ENCODE measurements at regions not wholly inside any gene's neighbourhood (a gene's known extent, or its start where the extent isn't known, plus 50 kb on each side); places are given as distances from the start of the nearest gene placed in this dataset.

DNA sequence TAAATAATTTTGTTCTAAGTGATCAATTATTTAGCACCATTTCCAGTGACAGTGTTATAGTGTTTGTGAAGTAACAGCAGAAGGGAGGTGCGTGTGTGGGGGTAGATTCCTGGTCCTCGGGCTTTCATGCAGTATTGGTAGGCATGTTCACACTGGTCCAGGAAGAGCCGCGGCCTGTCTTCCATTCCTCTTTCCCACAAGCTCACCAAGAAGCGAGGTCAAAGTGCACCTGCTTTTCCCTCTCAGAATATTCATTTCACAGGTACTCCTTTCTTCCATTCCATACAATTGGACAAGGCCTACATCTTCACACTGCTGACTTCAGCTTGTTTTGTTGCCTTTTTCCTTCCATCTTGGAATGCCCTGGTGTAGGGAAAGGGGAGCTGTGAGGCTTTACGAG, 151.8 kb upstream of the CELF2 start:
- peaks cover 5% of the 10 kb centered on the region for H3K4me1 ChIP-seq (ENCODE audit: control insufficient read depth, insufficient read depth, low read length)
- 91% methylated on average over 4 of the region's 6 CpGs for WGBS (ENCODE audit: insufficient coverage)
- no peaks in the 10 kb centered on the region for H3K9me3 ChIP-seq (ENCODE audit: control insufficient read depth, insufficient read depth, low read length)
- no peaks in the 10 kb centered on the region for H3K36me3 ChIP-seq (ENCODE audit: control insufficient read depth, insufficient read depth, low read length)
- no peaks in the 10 kb centered on the region for H3K27me3 ChIP-seq (ENCODE audit: control insufficient read depth, insufficient read depth, low read length)
- DNase-seq (ENCODE audit: low read depth in 4 of 6, low spot score in 6 of 6), result no peak
- no peak overlapping the region for H3K27ac ChIP-seq (ENCODE audit: low read depth, low read length)
- no peak overlapping the region for H3K4me3 ChIP-seq (ENCODE audit: low read depth, low read length)

DNA sequence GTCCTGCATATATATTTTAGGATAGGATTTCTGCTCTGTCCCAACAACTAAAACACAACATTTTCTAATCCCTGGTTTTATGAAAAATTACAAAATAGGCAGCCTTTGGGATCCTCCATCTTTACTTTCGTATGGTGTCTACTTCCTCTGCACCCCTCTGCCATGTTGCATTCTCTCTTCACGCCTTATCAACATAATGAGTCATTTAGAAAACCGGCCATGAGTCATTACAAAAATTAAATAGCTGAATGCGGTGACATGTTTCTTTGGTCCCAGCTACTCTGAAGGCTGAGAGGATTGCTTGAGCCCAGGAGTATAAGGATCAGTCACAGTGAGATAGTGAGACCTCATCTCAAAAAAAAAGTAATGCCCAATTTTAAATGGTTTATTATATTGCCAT, 148.1 kb upstream of the CELF2 start:
- no peaks in the 10 kb centered on the region for H3K36me3 ChIP-seq (ENCODE audit: control insufficient read depth, insufficient read depth, low read length)
- H3K4me1 ChIP-seq (ENCODE audit: control insufficient read depth, insufficient read depth, low read length), result peaks cover 9% of the 10 kb centered on the region
- H3K9me3 ChIP-seq (ENCODE audit: control insufficient read depth, insufficient read depth, low read length), result no peaks in the 10 kb centered on the region
- no peak overlapping the region for H3K27ac ChIP-seq (ENCODE audit: low read depth, low read length)
- DNase-seq (ENCODE audit: low read depth in 4 of 6, low spot score in 6 of 6), result no peak
- WGBS (ENCODE audit: insufficient coverage), result 100% methylated on average over 1 of the region's 4 CpGs
- H3K27me3 ChIP-seq (ENCODE audit: control insufficient read depth, insufficient read depth, low read length), result no peaks in the 10 kb centered on the region
- H3K4me3 ChIP-seq (ENCODE audit: low read depth, low read length), result no peak overlapping the region

DNA sequence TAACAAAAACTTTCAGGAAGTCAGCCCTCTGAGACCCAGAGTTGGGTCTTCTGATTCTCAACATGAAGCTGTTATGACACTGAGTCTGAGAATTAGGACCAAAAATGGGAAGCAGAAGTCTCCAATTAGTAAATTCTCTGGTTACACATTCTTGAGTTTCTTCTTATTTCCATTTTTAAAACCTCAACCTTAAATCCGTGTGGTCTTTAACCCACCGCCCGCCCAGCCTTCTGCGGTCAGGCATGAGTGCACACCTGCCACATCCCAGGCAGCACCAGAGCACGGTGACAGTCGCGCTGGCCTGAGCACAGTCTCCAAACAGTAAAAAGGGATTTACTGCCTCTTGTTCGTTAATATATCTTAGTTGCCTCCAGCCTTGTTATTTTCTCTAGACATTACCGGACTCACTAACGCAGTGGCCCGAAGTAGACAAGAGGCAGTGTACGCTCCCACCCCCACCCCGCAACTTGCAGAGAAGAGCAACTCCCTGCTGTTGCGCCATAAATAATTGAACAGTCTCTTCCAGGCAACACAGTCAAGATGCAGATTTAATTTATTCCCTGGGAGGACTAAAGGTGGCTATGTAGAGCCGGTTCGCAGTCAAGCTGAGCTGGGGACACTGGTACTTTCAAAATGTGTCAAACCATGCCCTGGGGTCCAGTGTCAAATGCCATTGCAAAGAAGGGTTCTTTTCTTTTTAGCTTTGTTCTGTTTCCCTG, 147.0 kb upstream of the CELF2 start:
- WGBS (ENCODE audit: insufficient coverage), result 31% methylated on average over 14 of the region's 16 CpGs
- H3K27ac ChIP-seq (ENCODE audit: low read depth, low read length), result no peak overlapping the region

DNA sequence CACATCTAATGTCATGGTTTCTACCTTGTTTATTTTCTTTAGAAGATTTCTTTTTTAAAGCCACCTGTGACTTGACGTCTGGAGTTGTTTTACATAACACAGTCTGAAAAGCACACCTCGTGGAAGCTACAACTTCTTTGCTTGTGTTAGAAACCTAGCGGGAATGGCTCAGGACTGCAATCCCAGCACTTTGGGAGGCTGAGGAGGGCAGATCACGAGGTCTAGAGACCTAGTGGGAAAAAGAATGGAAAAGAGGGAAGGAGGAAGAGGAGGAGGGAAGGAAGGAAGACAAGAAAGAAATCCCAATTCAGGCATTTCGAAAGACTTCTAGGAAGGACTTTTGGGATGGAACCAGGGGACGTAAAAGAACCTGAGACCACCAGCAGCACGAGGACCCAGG, 146.3 kb upstream of the CELF2 start:
- Histone ChIP-seq H3K27me3 (ENCODE audit: control insufficient read depth, insufficient read depth, low read length) (no peaks in the 10 kb centered on the region), H3K4me1 (ENCODE audit: control insufficient read depth, insufficient read depth, low read length) (peaks cover 9% of the 10 kb centered on the region), H3K36me3 (ENCODE audit: control insufficient read depth, insufficient read depth, low read length) (no peaks in the 10 kb centered on the region), H3K27ac (ENCODE audit: low read depth, low read length) (peak overlapping the region; percentile 54), H3K9me3 (ENCODE audit: control insufficient read depth, insufficient read depth, low read length) (no peaks in the 10 kb centered on the region), H3K4me3 (ENCODE audit: low read depth, low read length) (no peak overlapping the region)
- 66% methylated on average over 6 of the region's 7 CpGs for WGBS (ENCODE audit: insufficient coverage)
- DNase-seq (ENCODE audit: low read depth in 4 of 6, low spot score in 6 of 6), result no peak

More for the DNA sequence above, 147.0 kb upstream of the CELF2 start:
- H3K9me3 ChIP-seq (ENCODE audit: control insufficient read depth, insufficient read depth, low read length), result no peaks in the 10 kb centered on the region
- H3K36me3 ChIP-seq (ENCODE audit: control insufficient read depth, insufficient read depth, low read length), result no peaks in the 10 kb centered on the region
- DNase-seq (ENCODE audit: low read depth in 4 of 6, low spot score in 6 of 6), result peak in 1 of 6 donors; percentile 74
- no peaks in the 10 kb centered on the region for H3K27me3 ChIP-seq (ENCODE audit: control insufficient read depth, insufficient read depth, low read length)
- H3K4me3 ChIP-seq (ENCODE audit: low read depth, low read length), result peak overlapping the region; percentile 6
- peaks cover 9% of the 10 kb centered on the region for H3K4me1 ChIP-seq (ENCODE audit: control insufficient read depth, insufficient read depth, low read length)

DNA sequence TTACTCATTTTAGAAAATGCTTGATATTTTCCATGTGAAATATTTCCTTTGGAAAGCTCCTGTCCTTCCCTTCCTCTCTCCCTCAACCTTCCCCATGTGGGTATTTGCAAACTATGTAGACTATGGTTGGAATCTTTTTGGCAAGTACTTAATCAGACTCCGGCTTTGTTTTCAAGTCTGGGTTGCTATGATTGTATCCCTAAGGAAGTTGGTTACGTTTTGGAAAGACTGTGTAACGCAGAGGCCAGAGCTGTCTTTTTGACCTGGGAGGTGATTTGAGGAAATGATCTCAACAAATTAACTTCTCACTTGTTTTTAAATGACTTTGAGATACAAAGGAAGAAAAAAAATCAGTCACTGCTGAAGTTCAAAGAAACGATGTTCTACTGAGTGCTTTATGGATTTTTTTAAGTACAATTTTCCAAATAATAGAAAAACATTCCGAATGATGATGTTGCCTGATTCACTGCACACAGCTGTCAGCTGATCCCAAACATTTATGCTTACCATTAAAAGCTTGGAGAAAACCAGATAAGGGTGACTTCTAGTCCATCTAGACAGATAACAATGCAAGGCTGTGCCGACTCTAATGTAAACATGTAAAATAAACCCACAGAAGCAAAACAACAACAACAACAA, 145.5 kb upstream of the CELF2 start:
- peaks cover 9% of the 10 kb centered on the region for H3K4me1 ChIP-seq (ENCODE audit: control insufficient read depth, insufficient read depth, low read length)
- peak overlapping the region; percentile 30 for H3K27ac ChIP-seq (ENCODE audit: low read depth, low read length)
- H3K36me3 ChIP-seq (ENCODE audit: control insufficient read depth, insufficient read depth, low read length), result no peaks in the 10 kb centered on the region
- WGBS (ENCODE audit: insufficient coverage), result 80% methylated on average over 2 of the region's 6 CpGs
- H3K4me3 ChIP-seq (ENCODE audit: low read depth, low read length), result no peak overlapping the region
- DNase-seq (ENCODE audit: low read depth in 4 of 6, low spot score in 6 of 6), result peak in 1 of 6 donors; percentile 55
- peaks cover 2% of the 10 kb centered on the region for H3K27me3 ChIP-seq (ENCODE audit: control insufficient read depth, insufficient read depth, low read length)
- no peaks in the 10 kb centered on the region for H3K9me3 ChIP-seq (ENCODE audit: control insufficient read depth, insufficient read depth, low read length)

DNA sequence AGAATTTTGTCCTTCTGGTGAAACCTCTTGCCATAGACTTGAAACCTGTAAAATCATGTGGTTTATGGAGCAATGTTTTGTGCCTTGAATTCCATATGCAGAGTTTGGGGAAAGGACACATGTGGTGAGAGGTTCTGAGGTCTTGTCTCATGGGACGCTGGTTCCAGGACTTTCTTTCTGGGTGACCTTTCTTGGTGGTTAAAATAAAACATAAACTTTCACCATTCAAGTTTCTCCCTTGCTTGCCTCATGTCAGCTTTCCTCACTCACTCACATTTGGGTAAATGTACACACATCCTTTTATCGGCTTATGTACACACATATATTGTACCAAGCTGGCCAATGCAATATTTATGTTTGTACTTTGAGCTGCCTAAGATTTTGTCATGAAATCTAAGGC, 144.9 kb upstream of the CELF2 start:
- H3K27ac ChIP-seq (ENCODE audit: low read depth, low read length), result peak overlapping the region; percentile 30
- WGBS (ENCODE audit: insufficient coverage), result no CpG with 5 or more reads among the region's 2 CpGs

DNA sequence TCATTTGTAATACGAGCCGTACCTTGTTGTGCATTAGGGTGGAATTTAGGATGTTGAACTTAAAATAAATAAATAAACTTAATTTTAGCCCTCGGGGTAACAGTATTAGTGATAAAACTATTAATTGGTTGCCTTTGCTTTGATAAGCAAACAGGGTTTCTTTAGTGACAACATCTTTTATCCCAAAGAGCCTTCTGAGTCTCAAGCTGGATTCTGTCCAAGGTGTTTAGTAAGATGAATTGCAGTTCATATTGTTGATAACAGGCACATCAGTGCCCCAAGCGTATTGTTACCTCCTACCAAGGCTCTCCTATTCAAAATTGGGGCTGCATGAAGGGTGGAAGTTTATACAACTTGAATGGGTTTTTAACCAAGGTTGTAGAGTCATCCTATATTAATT, 144.4 kb upstream of the CELF2 start:
- Histone ChIP-seq H3K9me3 (ENCODE audit: control insufficient read depth, insufficient read depth, low read length) (no peaks in the 10 kb centered on the region), H3K36me3 (ENCODE audit: control insufficient read depth, insufficient read depth, low read length) (no peaks in the 10 kb centered on the region), H3K27me3 (ENCODE audit: control insufficient read depth, insufficient read depth, low read length) (peaks cover 2% of the 10 kb centered on the region), H3K27ac (ENCODE audit: low read depth, low read length) (no peak overlapping the region), H3K4me3 (ENCODE audit: low read depth, low read length) (no peak overlapping the region), H3K4me1 (ENCODE audit: control insufficient read depth, insufficient read depth, low read length) (peaks cover 9% of the 10 kb centered on the region)
- no CpG with 5 or more reads among the region's 4 CpGs for WGBS (ENCODE audit: insufficient coverage)
- DNase-seq (ENCODE audit: low read depth in 4 of 6, low spot score in 6 of 6), result peak in 1 of 6 donors; percentile 38

More for the DNA sequence above, 144.9 kb upstream of the CELF2 start:
- H3K4me1 ChIP-seq (ENCODE audit: control insufficient read depth, insufficient read depth, low read length), result peaks cover 9% of the 10 kb centered on the region
- peaks cover 2% of the 10 kb centered on the region for H3K27me3 ChIP-seq (ENCODE audit: control insufficient read depth, insufficient read depth, low read length)
- no peaks in the 10 kb centered on the region for H3K9me3 ChIP-seq (ENCODE audit: control insufficient read depth, insufficient read depth, low read length)
- H3K4me3 ChIP-seq (ENCODE audit: low read depth, low read length), result no peak overlapping the region
- no peak for DNase-seq (ENCODE audit: low read depth in 4 of 6, low spot score in 6 of 6)
- no peaks in the 10 kb centered on the region for H3K36me3 ChIP-seq (ENCODE audit: control insufficient read depth, insufficient read depth, low read length)

DNA sequence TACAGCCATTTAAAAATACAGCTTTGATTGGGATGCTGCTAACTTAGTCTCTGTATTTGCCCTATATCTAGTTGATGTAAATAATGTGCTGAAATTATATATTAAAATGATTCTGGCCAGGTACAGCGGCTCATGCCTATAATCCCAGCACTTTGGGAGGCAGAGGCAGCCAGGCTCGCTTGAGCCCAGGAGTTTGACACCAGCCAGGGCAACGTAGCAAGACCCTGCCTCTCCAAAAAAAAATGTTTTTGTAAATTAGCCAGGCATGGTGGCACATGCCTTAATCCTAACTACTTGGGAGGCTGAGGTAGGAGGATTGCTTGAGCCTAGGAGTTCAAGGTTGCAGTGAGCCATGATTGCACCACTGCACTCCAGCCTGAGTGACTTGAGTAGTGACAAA, 143.8 kb upstream of the CELF2 start:
- H3K27me3 ChIP-seq (ENCODE audit: control insufficient read depth, insufficient read depth, low read length), result peaks cover 2% of the 10 kb centered on the region
- no peak overlapping the region for H3K4me3 ChIP-seq (ENCODE audit: low read depth, low read length)
- H3K36me3 ChIP-seq (ENCODE audit: control insufficient read depth, insufficient read depth, low read length), result no peaks in the 10 kb centered on the region
- 100% methylated on average over 3 of the region's 3 CpGs for WGBS (ENCODE audit: insufficient coverage)
- no peaks in the 10 kb centered on the region for H3K9me3 ChIP-seq (ENCODE audit: control insufficient read depth, insufficient read depth, low read length)
- peaks cover 9% of the 10 kb centered on the region for H3K4me1 ChIP-seq (ENCODE audit: control insufficient read depth, insufficient read depth, low read length)
- no peak overlapping the region for H3K27ac ChIP-seq (ENCODE audit: low read depth, low read length)
- no peak for DNase-seq (ENCODE audit: low read depth in 4 of 6, low spot score in 6 of 6)

DNA sequence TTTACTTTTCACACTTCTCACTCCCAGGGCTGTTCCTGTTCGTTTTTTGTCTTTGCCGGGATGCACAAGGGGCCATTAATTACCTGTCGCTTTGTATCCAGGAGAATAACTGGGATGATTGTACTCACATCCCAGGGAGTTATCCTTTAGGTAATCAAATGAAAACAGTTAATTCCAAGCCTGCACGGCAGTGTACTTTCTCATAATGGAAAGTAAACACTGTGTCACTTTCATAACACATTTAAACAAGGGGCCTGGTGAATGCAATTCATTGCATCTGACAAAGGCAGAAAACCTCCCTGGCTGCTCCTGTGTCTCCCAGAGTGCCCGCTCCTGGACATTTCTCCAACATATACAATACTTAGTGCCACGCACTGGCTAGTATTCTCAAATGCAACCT, 138.7 kb upstream of the CELF2 start:
- H3K4me1 ChIP-seq (ENCODE audit: control insufficient read depth, insufficient read depth, low read length), result no peaks in the 10 kb centered on the region
- WGBS (ENCODE audit: insufficient coverage), result 46% methylated on average over 4 of the region's 6 CpGs
- DNase-seq (ENCODE audit: low read depth in 4 of 6, low spot score in 6 of 6), result peak in 1 of 6 donors; percentile 62
- no peak overlapping the region for H3K4me3 ChIP-seq (ENCODE audit: low read depth, low read length)
- H3K27ac ChIP-seq (ENCODE audit: low read depth, low read length), result no peak overlapping the region
- no peaks in the 10 kb centered on the region for H3K9me3 ChIP-seq (ENCODE audit: control insufficient read depth, insufficient read depth, low read length)
- H3K27me3 ChIP-seq (ENCODE audit: control insufficient read depth, insufficient read depth, low read length), result peaks cover 2% of the 10 kb centered on the region
- no peaks in the 10 kb centered on the region for H3K36me3 ChIP-seq (ENCODE audit: control insufficient read depth, insufficient read depth, low read length)
